Islet precursor cell (in vitro differentiated cells): ENCODE measurements at regions not wholly inside any gene's neighbourhood (a gene's known extent, or its start where the extent isn't known, plus 50 kb on each side); places are given as distances from the start of the nearest gene placed in this dataset.
A peak's percentile ranks its signal among the peaks of the same experiment; 100 is the strongest.

Experiments used
- DNase-seq: peaks from one replicate; pipeline ENCODE4 v3.0.0-alpha.2; 2018

DNA sequence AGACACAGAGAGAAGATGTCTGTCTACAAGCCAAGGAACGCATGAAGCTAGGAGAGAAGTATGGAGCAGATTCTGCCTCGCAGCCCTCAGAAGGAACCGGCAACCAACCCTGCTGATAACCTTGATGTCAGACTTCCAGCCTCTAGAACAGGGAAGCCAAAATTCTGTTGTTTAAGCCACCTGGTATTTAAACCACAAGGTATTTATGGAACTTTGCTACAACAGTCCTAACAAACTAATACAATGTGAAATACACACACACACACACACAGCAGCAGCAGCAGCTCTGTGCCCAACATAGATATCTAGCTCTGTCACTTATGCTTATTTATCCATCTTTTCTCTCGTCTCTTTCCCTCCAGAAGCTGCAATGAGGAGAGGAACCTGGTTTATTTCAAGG lies 400.0 kb downstream of the ETS1 start:
- no peak for DNase-seq

GRCh38 chr11:128184981-128185380 lies 402.4 kb downstream of the ETS1 start:
- DNase-seq, result no peak

DNA sequence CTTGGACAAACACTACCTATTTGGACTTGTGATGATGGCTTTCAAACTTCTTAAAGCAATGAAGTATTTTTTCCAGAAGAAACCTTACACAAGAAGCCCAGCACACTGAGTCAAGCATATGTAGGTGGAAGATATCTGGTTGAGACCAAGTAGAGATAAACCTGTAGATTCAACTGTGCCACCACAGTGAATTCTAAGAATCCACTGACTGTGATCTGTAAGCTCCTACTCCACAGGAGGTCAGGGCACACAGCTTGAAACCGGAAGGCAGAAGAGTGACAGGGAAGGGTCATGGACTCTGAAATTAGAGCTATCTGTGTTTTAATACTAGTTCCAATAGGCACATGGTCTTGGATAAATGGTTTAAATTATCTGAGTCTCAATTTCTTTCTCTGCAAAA lies 404.5 kb downstream of the ETS1 start:
- no peak for DNase-seq

DNA sequence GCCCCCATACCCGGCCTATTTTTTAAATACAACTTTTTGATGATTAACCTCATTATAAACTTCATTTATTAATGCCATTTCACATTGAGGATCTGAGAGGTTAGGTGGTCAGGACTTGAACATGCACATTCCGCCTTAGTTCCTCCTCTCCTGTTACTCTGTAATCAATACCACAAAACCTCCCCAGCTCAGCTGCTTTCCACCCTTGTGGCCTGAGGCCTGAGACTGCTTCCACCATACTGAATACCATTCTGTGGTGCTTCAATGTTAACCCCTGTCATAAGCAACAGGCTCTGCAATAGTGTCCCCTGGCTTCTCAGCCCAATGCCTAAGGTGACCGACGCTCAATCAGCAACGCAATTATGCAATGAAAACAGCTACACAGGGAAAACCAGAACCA lies 405.4 kb downstream of the ETS1 start:
- no peak for DNase-seq

DNA sequence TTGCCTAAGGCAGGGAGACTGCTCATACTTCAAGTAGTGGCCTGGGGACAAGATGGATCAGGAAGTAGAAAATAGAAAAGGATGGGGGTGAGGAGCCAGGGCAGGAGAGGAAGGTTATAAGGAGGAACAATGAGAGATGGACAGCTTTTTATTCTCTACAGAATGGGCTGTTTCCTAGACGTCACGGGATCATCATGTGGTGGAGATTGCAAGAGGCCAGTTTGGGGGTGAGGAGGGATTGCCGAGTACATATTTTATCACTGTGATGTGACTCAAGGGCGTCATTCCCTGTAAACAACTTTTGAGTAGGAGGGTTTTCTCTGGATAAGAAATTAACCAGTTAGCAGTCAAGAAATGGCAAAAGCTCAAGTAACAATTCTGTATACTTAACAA lies 406.3 kb downstream of the ETS1 start:
- no peak for DNase-seq

DNA sequence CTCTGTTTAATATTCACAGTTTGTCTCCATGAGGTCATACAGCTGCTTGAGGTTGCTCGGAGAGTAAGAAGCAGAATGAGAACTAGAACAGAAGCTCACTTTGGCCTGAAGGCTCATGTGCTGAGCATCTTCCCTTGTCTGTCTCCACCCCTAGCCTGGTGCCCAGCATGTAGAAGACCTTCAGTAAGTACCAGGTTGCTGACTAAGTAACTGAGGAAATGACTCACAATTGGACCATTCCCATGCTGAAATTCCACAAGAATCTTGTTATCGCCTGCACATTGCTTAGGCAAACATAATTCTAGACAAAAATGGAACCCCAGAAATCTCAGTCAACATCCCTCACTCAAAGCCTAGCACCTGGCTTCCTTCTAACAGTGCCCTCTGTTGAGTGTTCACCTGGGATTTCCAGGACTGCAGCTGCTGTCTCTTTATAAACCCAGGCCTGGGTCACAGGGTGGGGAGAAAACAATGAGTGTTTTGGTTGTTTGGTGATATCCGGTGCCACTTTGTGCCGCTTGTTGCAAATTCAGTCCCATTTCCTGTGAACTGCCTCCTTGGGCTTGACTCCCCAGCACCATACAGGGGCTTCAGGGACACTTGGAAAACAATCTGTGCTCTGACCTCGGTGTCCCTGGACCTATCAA lies 406.8 kb downstream of the ETS1 start:
- no peak for DNase-seq

- no peak for DNase-seq
Measured at GRCh38 chr11:128179512-128179911, 407.8 kb downstream of the ETS1 start.

- DNase-seq, result no peak
Measured at GRCh38 chr11:128179039-128179438, 408.3 kb downstream of the ETS1 start.

GRCh38 chr11:128174465-128175291 lies 412.7 kb downstream of the ETS1 start:
- DNase-seq, result peak; percentile 69

DNA sequence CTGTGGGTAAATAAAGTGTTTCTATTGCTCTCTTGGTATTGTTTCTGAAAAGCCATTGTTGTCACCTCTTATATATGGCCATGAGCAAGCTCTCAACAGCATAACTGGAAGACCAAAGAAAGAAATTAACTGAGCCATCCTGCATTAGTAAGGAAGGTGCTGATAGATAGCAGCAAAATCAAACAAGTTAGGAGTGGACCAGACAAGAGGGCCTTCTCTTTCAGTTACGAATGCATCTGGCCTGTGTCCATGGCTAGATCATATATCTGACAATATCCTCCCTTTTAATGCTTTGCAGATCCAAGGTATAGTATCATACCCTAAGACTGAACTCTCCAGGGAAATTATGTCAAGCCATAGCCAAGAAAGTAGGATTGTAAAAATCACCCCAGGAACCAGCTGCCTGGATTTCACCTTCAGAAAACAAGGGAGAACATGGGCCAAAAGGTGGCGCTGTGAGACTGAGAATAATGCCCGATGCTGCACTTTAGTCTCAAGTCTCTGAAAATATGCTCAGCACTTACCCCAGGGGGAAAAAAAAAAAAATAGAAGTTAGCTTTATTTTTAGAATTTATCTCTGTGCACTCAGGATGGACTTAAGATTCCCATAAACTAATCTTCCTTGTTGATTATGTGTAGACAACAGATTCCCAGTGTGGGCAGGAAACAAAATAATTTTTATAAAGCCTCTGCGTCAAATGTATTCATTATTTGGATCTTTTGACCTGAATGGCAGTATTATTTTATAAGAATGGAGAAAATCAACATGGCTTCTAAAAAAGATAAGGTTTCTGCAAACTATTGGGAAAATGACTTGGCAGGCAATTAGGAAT lies 415.1 kb downstream of the ETS1 start:
- DNase-seq, result peak; percentile 83

DNA sequence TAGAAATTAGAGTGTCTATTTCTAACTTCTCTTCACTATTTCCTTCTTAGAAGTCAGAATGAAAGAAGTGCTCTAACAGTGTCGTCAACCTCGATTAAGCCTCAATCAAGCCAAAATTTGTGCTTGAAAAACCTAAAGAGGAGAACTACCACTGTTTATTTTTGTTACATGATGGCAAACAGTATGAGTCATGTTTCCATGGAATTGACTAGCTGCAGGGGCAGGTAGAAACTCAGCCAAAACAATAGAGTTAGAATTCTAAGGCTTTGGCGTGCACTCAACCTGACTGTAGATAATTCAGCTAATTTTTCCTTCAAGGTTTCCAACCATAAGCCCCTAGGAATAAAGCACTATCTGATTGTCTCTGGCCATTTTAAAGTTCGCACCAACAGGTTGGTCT lies 415.9 kb downstream of the ETS1 start:
- no peak for DNase-seq

GRCh38 chr11:128165572-128165971 lies 421.8 kb downstream of the ETS1 start:
- no peak for DNase-seq

DNA sequence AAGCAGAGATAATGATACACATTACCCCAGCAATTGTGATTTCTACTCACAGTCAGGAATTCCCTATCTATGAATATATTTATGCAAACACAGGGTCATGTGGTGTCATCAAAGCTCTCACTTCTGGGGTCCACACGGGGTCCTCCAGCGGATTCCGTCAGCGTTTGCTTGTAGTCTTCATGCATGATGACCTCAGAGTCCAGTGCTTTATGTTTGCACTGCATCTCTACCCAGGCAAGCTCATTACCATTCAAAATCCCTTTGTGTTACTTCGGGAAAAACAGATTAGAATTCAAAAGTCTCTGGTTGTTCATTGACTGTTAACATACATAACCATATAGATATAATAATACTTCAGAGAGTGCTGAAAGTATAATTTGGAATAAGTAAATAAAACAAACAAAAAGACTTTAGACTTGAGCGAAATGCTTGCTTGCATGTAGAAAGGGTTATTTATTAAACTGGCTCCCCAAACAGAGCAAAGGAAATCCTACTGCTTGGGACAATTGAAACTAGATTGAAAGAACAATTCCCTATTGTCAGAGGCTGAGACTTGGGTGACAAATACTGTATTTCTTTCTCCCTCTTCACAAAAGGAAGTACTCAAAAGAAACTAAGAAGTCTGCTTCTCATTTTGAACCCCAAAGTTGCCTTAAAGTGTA lies 423.1 kb downstream of the ETS1 start:
- DNase-seq, result no peak

GRCh38 chr11:128161994-128162393 lies 425.4 kb downstream of the ETS1 start:
- no peak for DNase-seq

DNA sequence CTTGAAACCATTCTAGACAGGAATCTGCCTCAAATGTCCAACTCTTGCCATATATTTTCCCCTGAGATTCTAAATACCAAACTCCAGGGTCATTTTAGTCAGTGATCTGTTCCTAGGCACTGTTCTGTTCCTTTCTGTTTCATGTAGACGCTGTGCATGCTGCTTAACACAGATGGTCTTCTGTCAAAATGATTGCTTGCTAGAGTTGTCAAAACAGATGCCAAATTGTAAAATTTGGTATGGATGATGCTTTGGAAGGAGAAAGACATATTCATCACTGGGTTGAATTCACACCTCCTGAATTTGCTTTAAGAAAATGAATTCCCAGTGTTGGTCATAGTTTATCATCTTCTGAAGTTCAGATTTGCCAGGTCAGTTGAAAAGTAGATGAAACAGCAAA lies 425.9 kb downstream of the ETS1 start:
- DNase-seq, result no peak

DNA sequence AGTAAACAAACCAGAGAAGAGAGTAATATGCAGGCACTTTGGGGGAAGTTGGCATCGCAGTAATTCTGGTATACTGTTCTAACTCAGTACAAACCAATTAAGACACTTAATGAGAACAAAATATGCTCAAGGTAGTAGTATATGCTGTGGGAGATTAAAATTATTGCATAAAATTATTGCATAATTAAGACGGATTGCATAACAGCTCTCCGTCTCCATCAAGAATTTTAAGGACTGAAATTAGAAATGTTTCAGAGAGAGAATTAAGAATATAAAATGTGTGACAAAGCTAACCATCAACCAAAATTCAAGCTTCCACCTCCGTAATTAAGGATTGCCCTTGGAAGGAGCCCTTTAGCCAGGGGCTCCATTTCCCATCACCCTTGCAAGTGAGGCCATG lies 428.5 kb downstream of the ETS1 start:
- no peak for DNase-seq

- DNase-seq, result peak; percentile 66
Measured at GRCh38 chr11:128157423-128158298, 429.7 kb downstream of the ETS1 start.

DNA sequence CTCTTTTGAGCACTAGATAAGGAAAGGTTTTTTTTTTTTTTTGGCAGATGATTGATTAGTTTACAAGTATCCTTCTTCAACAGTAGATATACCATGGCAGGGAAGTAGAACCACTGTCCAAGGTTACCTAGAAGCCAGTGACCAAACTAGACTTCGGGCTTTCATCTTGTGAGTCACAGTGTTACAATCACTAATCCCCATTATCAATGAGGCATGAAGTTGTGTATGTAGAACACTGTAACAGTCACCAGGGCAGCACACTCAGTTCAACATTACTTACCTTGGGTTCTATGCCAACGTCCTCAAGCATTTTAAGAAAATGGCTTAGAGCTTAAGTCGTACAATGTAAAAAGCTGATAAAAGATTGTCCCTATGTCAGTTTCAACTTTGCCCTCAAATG lies 430.9 kb downstream of the ETS1 start:
- DNase-seq, result no peak

DNA sequence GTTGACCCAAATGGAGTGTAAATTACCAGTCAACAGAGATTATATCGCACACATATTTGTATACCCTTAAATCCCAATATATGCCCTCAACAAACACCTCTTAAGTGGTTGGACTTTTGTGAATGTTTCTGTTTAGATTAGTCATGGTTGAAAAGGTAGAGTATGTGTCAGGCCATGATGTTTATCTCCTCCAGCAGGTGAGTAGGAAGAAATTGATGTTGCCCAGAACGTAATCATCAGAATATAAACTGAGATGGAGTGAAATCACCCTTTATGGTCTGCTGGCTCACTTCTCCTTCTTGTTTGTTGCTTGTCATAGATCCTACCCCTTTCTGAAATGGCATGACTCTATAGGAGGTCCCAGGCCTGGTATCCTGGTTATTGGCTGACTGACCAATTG lies 431.8 kb downstream of the ETS1 start:
- no peak for DNase-seq

- no peak for DNase-seq
Measured at GRCh38 chr11:128153697-128154048, 433.7 kb downstream of the ETS1 start.

DNA sequence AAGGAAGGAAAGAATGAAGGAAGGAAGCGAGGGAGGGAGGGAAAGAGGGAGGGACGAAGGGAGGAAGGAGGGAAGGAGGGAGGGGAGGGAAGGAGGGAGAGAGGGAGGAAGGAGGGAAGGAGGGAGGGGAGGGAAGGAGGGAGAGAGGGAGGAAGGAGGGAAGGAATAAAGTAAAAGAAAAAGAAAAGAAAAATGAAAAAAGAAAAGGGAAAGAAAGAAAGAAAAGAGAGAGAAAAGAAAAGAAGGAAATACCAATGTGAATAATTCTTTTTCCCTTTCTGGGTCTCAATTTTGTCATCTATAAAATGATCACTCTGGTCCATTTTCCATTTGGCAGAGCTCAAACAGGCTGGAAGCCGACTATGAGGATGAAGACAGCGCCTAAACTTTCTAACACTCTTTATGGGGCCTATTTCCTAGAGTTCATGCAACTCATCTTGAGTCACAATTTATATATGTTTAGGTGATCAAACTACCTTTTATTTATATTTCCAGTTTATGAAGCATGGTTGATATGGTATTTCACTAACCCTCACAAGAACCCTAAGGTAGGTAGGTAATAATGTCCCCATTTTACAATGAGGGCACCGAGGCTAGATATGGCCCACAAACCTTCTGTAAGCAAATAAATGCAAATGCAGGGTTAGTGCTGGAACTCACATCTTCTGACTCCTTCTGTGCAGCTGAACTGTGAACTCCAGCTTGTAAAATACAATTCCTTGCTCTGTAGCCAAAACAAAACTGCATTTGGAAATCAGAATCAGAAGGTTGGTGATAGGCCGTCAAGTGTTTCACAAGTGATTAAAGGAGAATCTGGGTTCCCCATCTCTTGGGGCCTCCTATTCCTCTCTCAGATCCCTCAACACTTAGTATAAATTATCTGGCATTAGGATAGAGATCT lies 434.3 kb downstream of the ETS1 start:
- no peak for DNase-seq
